Neural cell (in vitro differentiated cells): ENCODE measurements at regions not wholly inside any gene's neighbourhood (a gene's known extent, or its start where the extent isn't known, plus 50 kb on each side); places are given as distances from the start of the nearest gene placed in this dataset.
"Not testable (repeated sequence)": the region's sequence is repeated elsewhere in the genome, so short reads cannot be mapped to it uniquely, and the experiment has no call there.

Experiments
- H2AFZ ChIP-seq: fragments of 200-600, 300-800 bp; sonication (generic), shearing (Covaris generic); 2 replicates; pipeline ENCODE4 v1.6.0; 2014; ENCODE audit warnings: low read depth, mild to moderate bottlenecking, antibody characterized with exemption, low read length, moderate library complexity
- H3F3A ChIP-seq: fragments of 200-600 bp; shearing (Covaris generic); 2 replicates; pipeline ENCODE4 v1.6.1; 2016; ENCODE audit warnings: mild to moderate bottlenecking, moderate library complexity, mixed read lengths, antibody characterized with exemption, low read length; ENCODE audit not compliant: insufficient read depth, poor library complexity, severe bottlenecking
- H3K27ac ChIP-seq: fragments of 200-600, 300-800 bp; sonication (generic), shearing (Covaris generic); 2 replicates; pipeline ENCODE4 v1.5.1; 2014; ENCODE audit warnings: mild to moderate bottlenecking, low read length, moderate library complexity
- H3K27me3 ChIP-seq: fragments of 300-800, 200-600 bp; sonication (generic), shearing (Covaris generic); 2 replicates; pipeline ENCODE4 v1.6.0; 2014; ENCODE audit warnings: mild to moderate bottlenecking, low read depth, low read length, moderate library complexity; ENCODE audit not compliant: insufficient read depth
- H3K36me3 ChIP-seq: fragments of 300-800, 200-600 bp; sonication (generic), shearing (Covaris generic); 2 replicates; pipeline ENCODE4 v1.5.1; 2014; ENCODE audit warnings: mild to moderate bottlenecking, antibody characterized with exemption, low read length, moderate library complexity; ENCODE audit not compliant: insufficient read depth
- H3K4me2 ChIP-seq: fragments of 300-800, 200-600 bp; sonication (generic), shearing (Covaris generic); 2 replicates; pipeline ENCODE4 v1.6.0; 2014; ENCODE audit warnings: mild to moderate bottlenecking, low read length
- H3K4me3 ChIP-seq: fragments of 300-800, 200-600 bp; sonication (generic), shearing (Covaris generic); 2 replicates; pipeline ENCODE4 v1.5.1; 2014; ENCODE audit warnings: mild to moderate bottlenecking, low read length, moderate library complexity
- H3K79me2 ChIP-seq: fragments of 200-600 bp; shearing (Covaris generic); replicated peaks from 2 replicates; pipeline ENCODE4 v1.6.0; 2014; ENCODE audit warnings: mild to moderate bottlenecking, low read length, moderate library complexity; ENCODE audit not compliant: insufficient read depth
- H3K9ac ChIP-seq: fragments of 300-800, 200-600 bp; sonication (generic), shearing (Covaris generic); 2 replicates; pipeline ENCODE4 v1.6.1; 2016; ENCODE audit warnings: mild to moderate bottlenecking, low read length, mixed read lengths
- H3K9me2 ChIP-seq: fragments of 200-600 bp; shearing (Covaris generic); 2 replicates; pipeline ENCODE4 v1.6.1; 2016; ENCODE audit warnings: mild to moderate bottlenecking, low read length, mixed read lengths; ENCODE audit not compliant: insufficient read depth
- H3K9me3 ChIP-seq: fragments of 200-600, 300-800 bp; sonication (generic), shearing (Covaris generic); 2 replicates; pipeline ENCODE4 v1.6.1; 2016; ENCODE audit warnings: mild to moderate bottlenecking, mixed run types, low read length, moderate library complexity, mixed read lengths
- H4K20me1 ChIP-seq: fragments of 200-600 bp; shearing (Covaris generic); 2 replicates; pipeline ENCODE4 v1.6.1; 2016; ENCODE audit warnings: mild to moderate bottlenecking, mixed run types; ENCODE audit not compliant: insufficient read depth
- EP300 ChIP-seq: fragments of 450-650 bp; conservative IDR thresholded peaks from 2 replicates; pipeline ENCODE4 v1.6.1; 2014; ENCODE audit warnings: antibody characterized with exemption, mild to moderate bottlenecking, moderate library complexity; ENCODE audit not compliant: poor library complexity, severe bottlenecking
- EZH2 ChIP-seq: fragments of 200-600, 300-800 bp; shearing (Covaris generic), sonication (generic); IDR thresholded peaks from 2 replicates; pipeline ENCODE4 v1.6.1; 2014; ENCODE audit warnings: antibody characterized with exemption, low read length, borderline replicate concordance, mild to moderate bottlenecking; ENCODE audit not compliant: insufficient read depth, poor library complexity, severe bottlenecking
- MXI1 ChIP-seq: fragments of 450-650 bp; conservative IDR thresholded peaks from 2 replicates; pipeline ENCODE4 v1.6.1; 2014; ENCODE audit warnings: antibody characterized with exemption, mild to moderate bottlenecking; ENCODE audit not compliant: poor library complexity, severe bottlenecking
- POLR2AphosphoS5 ChIP-seq: IDR thresholded peaks from 2 replicates; pipeline ENCODE4 v1.6.1; 2012
- RAD21 ChIP-seq: fragments of 450-650 bp; conservative IDR thresholded peaks from 2 replicates; pipeline ENCODE4 v1.6.1; 2014; ENCODE audit warnings: antibody characterized with exemption, mild to moderate bottlenecking, moderate library complexity
- SMC3 ChIP-seq: fragments of 450-650 bp; conservative IDR thresholded peaks from 2 replicates; pipeline ENCODE4 v1.6.1; 2014; ENCODE audit warnings: antibody characterized with exemption, mild to moderate bottlenecking, moderate library complexity; ENCODE audit not compliant: poor library complexity
- TAF1 ChIP-seq: IDR thresholded peaks from 2 replicates; pipeline ENCODE4 v1.6.1; 2012; ENCODE audit warnings: low read depth
- TF ChIP-seq, protein P1 (sequence below): fragments of 450-650 bp; IDR thresholded peaks from 2 replicates; pipeline ENCODE4 v1.5.1; 2014; ENCODE audit warnings: antibody characterized with exemption, mild to moderate bottlenecking, moderate library complexity; ENCODE audit not compliant: poor library complexity, severe bottlenecking
- TF ChIP-seq, protein P2 (sequence below): IDR thresholded peaks from 2 replicates; pipeline ENCODE4 v1.6.1; 2012; ENCODE audit warnings: borderline replicate concordance

DNA sequence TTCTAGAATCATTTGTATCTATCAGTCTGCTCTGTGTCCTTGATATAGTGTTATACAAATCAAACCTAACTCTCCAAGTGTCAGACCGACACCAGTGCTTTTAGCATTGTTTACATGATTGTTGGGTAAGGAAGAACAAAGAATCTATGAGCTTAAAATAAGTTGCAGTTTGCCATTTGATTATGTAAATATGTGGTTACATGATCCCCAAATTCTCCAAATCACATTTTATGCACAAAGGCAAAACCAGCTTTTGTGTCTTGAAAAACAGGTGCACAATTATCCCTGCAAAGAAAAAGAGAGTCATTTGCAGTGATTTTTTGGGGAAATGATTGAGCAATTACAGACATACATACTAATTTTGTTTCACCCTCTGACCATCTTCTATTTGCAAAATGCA, 652.6 kb upstream of the CHAC2 start:
- no peaks in the 10 kb centered on the region for H3K9me2 ChIP-seq
- H3K36me3 ChIP-seq, result no peaks in the 10 kb centered on the region
- H3K9ac ChIP-seq, result no peak overlapping the region
- H3K4me3 ChIP-seq, result no peak overlapping the region
- H3F3A ChIP-seq, result no peaks in the 10 kb centered on the region
- no peaks in the 10 kb centered on the region for H4K20me1 ChIP-seq
- TF ChIP-seq POLR2AphosphoS5 (no peak), EP300 (no peak), EZH2 (no peak), TAF1 (no peak), SMC3 (no peak)
- TF ChIP-seq, protein P1, sequence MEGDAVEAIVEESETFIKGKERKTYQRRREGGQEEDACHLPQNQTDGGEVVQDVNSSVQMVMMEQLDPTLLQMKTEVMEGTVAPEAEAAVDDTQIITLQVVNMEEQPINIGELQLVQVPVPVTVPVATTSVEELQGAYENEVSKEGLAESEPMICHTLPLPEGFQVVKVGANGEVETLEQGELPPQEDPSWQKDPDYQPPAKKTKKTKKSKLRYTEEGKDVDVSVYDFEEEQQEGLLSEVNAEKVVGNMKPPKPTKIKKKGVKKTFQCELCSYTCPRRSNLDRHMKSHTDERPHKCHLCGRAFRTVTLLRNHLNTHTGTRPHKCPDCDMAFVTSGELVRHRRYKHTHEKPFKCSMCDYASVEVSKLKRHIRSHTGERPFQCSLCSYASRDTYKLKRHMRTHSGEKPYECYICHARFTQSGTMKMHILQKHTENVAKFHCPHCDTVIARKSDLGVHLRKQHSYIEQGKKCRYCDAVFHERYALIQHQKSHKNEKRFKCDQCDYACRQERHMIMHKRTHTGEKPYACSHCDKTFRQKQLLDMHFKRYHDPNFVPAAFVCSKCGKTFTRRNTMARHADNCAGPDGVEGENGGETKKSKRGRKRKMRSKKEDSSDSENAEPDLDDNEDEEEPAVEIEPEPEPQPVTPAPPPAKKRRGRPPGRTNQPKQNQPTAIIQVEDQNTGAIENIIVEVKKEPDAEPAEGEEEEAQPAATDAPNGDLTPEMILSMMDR, result no peak
- H2AFZ ChIP-seq, result no peak overlapping the region
- H3K27ac ChIP-seq, result no peak overlapping the region
- no peaks in the 10 kb centered on the region for H3K27me3 ChIP-seq
- H3K4me2 ChIP-seq, result no peak overlapping the region
- H3K9me3 ChIP-seq, result no peaks in the 10 kb centered on the region
- no peaks in the 10 kb centered on the region for H3K79me2 ChIP-seq

DNA sequence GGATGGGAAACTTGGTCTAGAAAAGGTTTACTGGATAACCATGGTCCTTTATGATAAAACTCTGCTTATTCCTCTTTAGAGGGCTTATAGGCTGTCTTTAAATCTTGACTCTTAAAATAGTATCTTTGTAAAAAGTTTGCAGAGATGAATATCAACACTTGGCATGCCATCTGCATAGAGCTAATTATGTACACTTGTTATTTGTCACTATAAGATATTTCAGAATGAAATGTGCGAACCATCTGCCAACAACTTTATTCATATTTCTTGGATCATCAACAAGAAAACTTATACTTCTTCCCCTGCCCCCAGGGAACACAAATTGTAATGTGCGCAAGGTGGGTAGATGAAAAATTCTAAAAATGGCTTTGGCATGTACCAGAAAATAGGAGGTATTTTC, 653.0 kb upstream of the CHAC2 start:
- Histone ChIP-seq H3K27ac (no peak overlapping the region), H3K4me3 (no peak overlapping the region), H3K9me3 (no peaks in the 10 kb centered on the region), H3F3A (no peaks in the 10 kb centered on the region), H3K27me3 (no peaks in the 10 kb centered on the region), H3K36me3 (no peaks in the 10 kb centered on the region), H3K4me2 (no peak overlapping the region), H4K20me1 (no peaks in the 10 kb centered on the region), H3K9me2 (no peaks in the 10 kb centered on the region), H3K9ac (no peak overlapping the region), H2AFZ (no peak overlapping the region), H3K79me2 (no peaks in the 10 kb centered on the region)
- no peak for TF ChIP-seq RAD21
- TF ChIP-seq, protein P1, result no peak
- no peak for TF ChIP-seq SMC3
- TF ChIP-seq TAF1, result no peak
- TF ChIP-seq EZH2, result no peak
- TF ChIP-seq, protein P2, sequence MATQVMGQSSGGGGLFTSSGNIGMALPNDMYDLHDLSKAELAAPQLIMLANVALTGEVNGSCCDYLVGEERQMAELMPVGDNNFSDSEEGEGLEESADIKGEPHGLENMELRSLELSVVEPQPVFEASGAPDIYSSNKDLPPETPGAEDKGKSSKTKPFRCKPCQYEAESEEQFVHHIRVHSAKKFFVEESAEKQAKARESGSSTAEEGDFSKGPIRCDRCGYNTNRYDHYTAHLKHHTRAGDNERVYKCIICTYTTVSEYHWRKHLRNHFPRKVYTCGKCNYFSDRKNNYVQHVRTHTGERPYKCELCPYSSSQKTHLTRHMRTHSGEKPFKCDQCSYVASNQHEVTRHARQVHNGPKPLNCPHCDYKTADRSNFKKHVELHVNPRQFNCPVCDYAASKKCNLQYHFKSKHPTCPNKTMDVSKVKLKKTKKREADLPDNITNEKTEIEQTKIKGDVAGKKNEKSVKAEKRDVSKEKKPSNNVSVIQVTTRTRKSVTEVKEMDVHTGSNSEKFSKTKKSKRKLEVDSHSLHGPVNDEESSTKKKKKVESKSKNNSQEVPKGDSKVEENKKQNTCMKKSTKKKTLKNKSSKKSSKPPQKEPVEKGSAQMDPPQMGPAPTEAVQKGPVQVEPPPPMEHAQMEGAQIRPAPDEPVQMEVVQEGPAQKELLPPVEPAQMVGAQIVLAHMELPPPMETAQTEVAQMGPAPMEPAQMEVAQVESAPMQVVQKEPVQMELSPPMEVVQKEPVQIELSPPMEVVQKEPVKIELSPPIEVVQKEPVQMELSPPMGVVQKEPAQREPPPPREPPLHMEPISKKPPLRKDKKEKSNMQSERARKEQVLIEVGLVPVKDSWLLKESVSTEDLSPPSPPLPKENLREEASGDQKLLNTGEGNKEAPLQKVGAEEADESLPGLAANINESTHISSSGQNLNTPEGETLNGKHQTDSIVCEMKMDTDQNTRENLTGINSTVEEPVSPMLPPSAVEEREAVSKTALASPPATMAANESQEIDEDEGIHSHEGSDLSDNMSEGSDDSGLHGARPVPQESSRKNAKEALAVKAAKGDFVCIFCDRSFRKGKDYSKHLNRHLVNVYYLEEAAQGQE, result no peak
- no peak for TF ChIP-seq EP300
- no peak for TF ChIP-seq MXI1
- no peak for TF ChIP-seq POLR2AphosphoS5

DNA sequence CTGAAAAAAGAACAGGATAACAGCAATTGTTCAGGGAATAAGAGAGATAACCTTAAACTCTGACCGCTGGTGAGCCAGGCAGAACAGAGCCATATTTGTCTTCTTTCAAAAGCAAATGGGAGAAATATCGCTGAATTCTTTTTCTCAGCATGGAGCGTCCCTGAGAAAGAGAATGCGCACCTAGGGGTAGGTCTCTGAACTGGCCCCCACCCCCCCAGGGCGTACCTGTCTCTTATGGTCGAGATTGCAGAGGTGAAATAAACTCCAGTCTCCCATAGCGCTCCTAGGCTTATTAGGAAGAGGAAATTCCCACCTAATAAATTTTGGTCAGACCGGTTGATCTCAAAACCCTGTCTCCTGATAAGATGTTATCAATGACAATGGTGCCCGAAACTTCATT, 655.2 kb upstream of the CHAC2 start:
- not testable (repeated sequence) for H3K9me2 ChIP-seq, H3K27ac ChIP-seq, H3K9me3 ChIP-seq, H3K4me3 ChIP-seq, H3F3A ChIP-seq, H3K9ac ChIP-seq, H3K79me2 ChIP-seq, H3K36me3 ChIP-seq, H3K27me3 ChIP-seq, H4K20me1 ChIP-seq, H2AFZ ChIP-seq, H3K4me2 ChIP-seq
